GM21619 (cell line): ENCODE measurements at regions not wholly inside any gene's neighbourhood (a gene's known extent, or its start where the extent isn't known, plus 50 kb on each side); places are given as distances from the start of the nearest gene placed in this dataset.
"Not testable (repeated sequence)": the region's sequence is repeated elsewhere in the genome, so short reads cannot be mapped to it uniquely, and the experiment has no call there.

Source experiments
- ATAC-seq: cut with Tn5 transposase; IDR thresholded peaks from one replicate; pipeline ENCODE4 v1.9.1; 2021; ENCODE audit not compliant: unreplicated experiment

- no peak for ATAC-seq
Observed at GRCh38 chr2:121064186-121064585, 220.8 kb downstream of the TFCP2L1 start.

DNA sequence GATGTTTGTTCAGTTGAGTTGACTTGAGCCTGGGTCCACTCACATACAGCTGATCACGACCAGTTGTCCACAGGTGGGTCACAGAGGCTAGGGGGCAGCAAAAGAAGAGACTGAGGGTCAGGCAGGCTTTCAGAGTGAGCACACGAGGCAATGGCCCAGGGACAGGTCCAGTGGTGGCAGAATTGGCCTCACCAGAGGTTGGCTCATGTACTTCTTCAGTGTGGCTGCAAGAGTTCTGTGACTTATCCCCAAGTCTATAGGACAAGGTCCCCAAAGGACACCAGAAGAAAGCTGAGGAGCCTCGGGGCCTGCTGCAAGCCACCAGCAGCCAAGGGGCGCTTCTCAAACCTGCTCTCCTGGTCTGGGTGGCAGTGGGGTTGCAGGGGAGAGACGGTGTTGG lies 219.8 kb downstream of the TFCP2L1 start:
- no peak for ATAC-seq

GRCh38 chr2:121066526-121066925 lies 218.5 kb downstream of the TFCP2L1 start:
- no peak for ATAC-seq

GRCh38 chr2:121068851-121069250 lies 216.2 kb downstream of the TFCP2L1 start:
- no peak for ATAC-seq

GRCh38 chr2:121069434-121069969 lies 215.5 kb downstream of the TFCP2L1 start:
- no peak for ATAC-seq

DNA sequence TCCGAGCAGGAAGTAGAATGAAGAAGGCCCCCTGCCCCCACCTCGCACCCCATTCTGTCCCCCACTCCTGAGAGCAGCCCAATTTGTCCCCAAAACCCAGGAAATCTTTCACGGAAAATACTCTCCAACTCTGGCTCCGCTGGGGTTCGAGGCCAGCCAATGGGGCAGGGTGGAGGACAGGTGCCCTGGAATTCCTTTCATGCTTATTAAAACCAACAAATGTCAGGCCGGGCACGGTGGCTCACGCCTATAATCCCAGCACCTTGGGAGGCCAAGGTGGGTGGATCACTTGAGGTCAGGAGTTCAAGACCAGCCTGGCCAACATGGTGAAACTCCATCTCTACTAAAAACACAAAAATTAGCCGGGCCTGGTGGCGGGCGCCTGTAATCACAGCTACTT lies 214.9 kb downstream of the TFCP2L1 start:
- ATAC-seq, result not testable (repeated sequence)

DNA sequence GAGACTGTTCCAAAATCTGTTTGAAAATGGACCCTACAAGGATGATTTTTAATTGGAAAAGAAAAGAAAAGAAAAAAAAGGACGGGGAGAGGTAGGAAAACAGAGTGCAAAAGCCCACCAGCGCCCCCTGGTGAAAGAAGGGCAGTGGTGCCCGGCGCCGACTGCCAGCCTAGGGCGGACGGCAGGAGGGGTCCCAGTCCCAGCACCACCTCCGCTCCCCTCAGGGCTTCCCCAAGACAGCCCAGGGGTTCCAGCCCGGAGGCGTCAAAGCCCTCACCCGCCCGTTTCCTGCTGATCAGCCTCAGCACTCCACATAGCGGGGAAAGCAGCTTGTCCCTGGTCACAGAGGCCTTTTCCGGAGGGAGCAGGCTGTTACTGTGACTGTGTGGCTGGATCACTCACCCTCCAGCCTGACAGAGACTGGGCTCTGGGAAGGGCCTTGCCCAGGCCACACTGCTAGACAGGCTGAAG lies 213.9 kb downstream of the TFCP2L1 start:
- no peak for ATAC-seq

DNA sequence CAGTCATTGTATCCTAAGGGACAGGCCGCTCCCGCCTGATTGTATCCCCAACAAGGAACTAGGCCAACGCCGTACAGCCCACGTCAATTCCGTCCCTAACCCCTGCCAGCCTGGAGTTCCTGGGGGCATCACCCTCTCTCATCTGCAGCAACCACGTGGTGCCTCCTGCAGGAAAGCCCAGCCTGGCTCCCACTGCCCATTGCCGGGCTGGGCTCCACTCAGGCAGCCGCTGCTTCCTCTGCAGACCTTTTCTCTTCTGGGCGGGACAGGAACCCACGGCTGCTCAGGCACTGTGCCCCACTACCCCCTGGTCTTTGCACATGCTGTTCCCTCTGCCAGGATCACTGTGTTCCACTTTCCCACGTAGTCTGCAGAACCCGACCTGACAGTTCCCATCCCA lies 212.2 kb downstream of the TFCP2L1 start:
- ATAC-seq, result no peak

DNA sequence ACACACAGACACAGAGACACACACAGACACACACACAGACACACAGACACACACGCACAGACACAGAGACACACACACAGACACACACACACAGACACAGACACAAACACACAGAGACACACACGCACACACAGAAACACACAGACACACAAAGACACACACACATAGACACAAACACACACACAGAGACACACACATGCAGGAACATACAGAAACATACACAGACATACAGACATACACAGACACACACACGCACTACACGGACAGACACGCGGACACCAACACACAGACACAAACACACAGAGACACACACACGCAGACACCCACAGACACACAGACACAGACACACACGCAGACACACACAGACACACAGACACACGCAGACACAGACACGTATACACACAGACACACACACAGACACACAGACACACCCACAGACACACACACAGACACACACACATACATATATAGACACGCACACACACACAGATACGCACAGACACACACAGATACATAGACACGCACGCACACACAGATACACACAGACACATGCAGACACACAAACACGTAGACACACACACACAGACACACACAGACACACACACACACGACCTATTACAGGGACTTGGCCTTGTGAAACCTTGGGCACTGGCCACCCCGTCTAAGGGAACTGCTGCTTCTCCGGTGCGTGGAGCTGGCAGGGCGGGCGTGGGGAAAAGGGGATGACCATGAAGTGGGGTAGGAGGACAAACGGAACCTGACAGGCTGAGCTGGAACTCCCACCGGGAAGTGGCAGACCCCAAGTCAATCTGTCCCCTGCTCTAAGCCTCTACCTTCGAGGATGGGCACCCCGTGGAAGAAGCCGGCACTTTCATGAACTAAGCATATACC lies 211.4 kb downstream of the TFCP2L1 start:
- no peak for ATAC-seq

- ATAC-seq, result no peak
Observed at GRCh38 chr2:121074293-121074932, 210.6 kb downstream of the TFCP2L1 start.

DNA sequence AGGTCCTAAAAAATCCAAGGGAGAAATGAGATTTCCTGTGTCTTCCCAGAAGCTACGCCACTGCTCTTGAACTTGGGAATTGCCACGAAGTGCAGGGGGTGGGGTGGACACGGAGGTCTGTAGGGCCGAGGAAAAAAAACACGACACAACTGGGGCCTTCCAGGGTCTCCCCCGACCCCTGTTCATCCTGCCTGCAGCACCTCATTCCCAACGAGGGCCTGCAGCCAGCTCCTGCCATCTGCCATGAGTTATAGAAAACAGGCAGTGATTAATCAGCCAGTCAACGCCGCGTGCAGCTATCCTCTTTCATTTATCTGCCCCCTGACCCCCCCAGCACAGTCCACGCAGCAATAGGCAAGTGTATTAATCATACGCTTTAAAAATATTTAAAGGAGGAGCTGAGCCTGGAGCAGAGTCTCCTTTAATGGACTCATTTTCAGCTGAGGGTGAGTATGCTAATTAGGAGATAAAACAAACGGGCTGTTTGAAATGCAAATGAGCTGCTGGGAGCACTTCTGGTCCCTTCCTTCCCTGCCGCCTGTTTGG lies 209.9 kb downstream of the TFCP2L1 start:
- ATAC-seq, result no peak

DNA sequence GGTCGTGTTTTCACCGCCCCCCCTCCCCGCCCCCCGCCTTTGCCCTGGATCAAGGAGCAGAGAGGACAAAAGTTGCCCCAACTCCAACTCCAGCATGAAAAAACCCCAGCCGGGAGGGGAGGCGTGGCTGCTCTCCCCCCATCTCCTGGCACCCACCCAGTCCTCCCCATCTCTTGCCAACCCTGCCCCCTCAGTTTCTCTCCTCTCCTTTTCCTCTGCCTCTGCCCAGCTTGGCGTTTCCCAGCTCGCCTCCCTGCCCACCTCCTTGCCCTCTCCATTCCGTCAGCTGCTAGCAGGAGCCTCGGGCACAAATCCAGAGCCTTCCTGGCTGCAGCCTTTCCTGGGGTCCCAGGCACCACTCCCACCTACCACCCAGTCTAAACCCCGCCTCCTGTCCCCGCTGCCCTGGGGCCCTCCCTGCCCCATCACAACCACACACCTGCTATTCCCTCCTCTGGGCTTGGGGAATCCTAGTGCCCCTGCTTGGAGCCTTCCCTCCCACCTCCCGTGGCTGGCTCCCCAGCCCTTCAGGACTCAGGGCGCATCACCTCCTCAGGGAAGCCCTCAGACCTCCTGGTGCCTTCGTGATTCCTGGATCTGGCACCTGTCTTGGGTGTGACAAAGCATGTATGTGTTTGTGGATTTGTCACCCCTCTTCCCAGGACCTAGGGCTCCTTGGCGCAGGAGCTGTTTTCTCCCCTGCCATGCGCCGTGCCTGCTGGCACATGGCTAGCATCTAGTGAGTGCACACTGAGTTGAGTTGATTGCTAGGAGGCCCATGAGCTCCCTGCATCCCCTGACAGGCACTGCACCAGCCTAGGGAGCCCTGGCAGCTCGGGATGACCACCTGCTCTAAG lies 209.1 kb downstream of the TFCP2L1 start:
- ATAC-seq, result no peak

- no peak for ATAC-seq
Observed at GRCh38 chr2:121076498-121076820, 208.5 kb downstream of the TFCP2L1 start.

- no peak for ATAC-seq
Observed at GRCh38 chr2:121076885-121077549, 208.0 kb downstream of the TFCP2L1 start.

GRCh38 chr2:121078899-121079298 lies 206.1 kb downstream of the TFCP2L1 start:
- ATAC-seq, result no peak

GRCh38 chr2:121080013-121080772 lies 204.8 kb downstream of the TFCP2L1 start:
- ATAC-seq, result no peak

- no peak for ATAC-seq
Observed at GRCh38 chr2:121081701-121082100, 203.3 kb downstream of the TFCP2L1 start.

DNA sequence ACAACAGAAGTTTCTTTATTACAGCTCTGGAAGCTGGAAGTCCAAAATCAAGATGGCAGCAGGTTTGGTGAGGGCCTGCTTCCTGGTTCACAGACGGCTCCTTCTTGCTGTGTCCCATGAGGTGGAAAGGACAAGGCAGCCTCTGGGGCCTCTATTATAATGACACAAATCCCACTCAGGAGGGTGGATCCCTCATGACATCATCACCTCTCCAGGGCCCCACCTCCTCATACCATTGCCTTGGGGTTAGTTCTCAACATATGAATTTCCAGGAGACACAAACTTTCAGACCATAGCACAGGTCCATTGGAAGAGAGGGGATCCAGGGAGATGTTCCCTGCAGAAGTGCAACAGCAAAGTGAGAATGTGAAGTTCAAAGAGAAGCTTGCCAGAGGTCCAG lies 202.8 kb downstream of the TFCP2L1 start:
- ATAC-seq, result no peak

- no peak for ATAC-seq
Observed at GRCh38 chr2:121084130-121084680, 200.8 kb downstream of the TFCP2L1 start.
